ENCODE measurements at regions not wholly inside any gene's neighbourhood (a gene's known extent, or its start where the extent isn't known, plus 50 kb on each side); places are given as distances from the start of the nearest gene placed in this dataset.

GRCh38 chr6:147122823-147123222 lies 81.4 kb upstream of the STXBP5 start:
- POLR2A ChIA-PET (ENCODE audit: unreplicated experiment): interaction anchor here (0.6 kb wide), 1 partner anchor 44 kb away, joined by 3 read pairs; no protein-coding TSS in a partner anchor
- no peaks in the 10 kb centered on the region for H3K36me3 ChIP-seq (ENCODE audit: low read depth)
- no peak for DNase-seq
- no peak for TF ChIP-seq CTCF (conservative IDR thresholded peaks at IDR 0.05)
- no peak for TF ChIP-seq EZH2 (IDR thresholded peaks at IDR 0.05; ENCODE audit: low read depth)
- no peak overlapping the region for H2AFZ ChIP-seq
- H3K4me1 ChIP-seq (replicated peaks; ENCODE audit: insufficient read depth): no peaks in the 10 kb centered on the region
- no peak overlapping the region for H3K4me3 ChIP-seq
- no peaks in the 10 kb centered on the region for H3F3A ChIP-seq (ENCODE audit: insufficient read depth, low read depth)
- H3K27me3 ChIP-seq (ENCODE audit: insufficient read depth, low read depth): no peaks in the 10 kb centered on the region
- CTCF ChIA-PET: no interaction called here
- H4K20me1 ChIP-seq (ENCODE audit: insufficient read depth): no peaks in the 10 kb centered on the region
- no peak overlapping the region for H3K4me2 ChIP-seq
- H3K9me3 ChIP-seq (ENCODE audit: insufficient read depth, low read depth): no peaks in the 10 kb centered on the region
- no peaks in the 10 kb centered on the region for H3K79me2 ChIP-seq (ENCODE audit: low read depth)
- no peak overlapping the region for H3K27ac ChIP-seq
- BruUV-seq (replicated peaks): no TSS peak
- no peaks in the 10 kb centered on the region; the same call in 1 of the 2 replicates for H3K9me2 ChIP-seq (ENCODE audit: insufficient read depth)
- intact Hi-C loops (cut with micrococcal nuclease; ENCODE audit: unreplicated experiment): no loop called here

DNA sequence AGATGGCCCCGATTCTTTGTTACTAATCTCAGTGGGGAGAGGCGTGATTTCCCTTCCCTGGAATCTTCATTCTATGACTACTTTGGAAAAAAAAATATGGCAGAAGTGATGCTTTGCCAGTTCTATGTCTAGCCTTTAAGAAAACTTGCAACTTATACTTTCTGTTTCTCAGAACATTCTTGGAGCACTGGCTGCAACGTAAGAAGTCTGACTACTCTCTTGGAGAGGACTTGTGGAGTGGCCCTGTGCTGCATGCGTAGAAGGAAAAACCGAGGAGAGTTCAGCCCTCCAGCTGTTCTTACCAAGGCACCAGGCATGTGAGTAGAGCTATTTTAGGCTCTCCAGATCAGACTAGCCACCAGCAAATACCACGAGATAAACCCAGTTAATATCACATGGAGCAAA lies 77.6 kb upstream of the STXBP5 start:
- H4K20me1 ChIP-seq (ENCODE audit: insufficient read depth): no peaks in the 10 kb centered on the region
- ChIA-PET CTCF (no interaction called here), POLR2A (ENCODE audit: unreplicated experiment) (no interaction called here)
- no peak overlapping the region for H3K4me2 ChIP-seq
- H3K79me2 ChIP-seq (ENCODE audit: low read depth): no peaks in the 10 kb centered on the region
- H3K27me3 ChIP-seq (ENCODE audit: insufficient read depth, low read depth): no peaks in the 10 kb centered on the region
- H3K9me3 ChIP-seq (ENCODE audit: insufficient read depth, low read depth): no peaks in the 10 kb centered on the region
- no peak overlapping the region for H3K27ac ChIP-seq
- intact Hi-C loops (cut with micrococcal nuclease; ENCODE audit: unreplicated experiment): no loop called here
- no peak for DNase-seq
- no peaks in the 10 kb centered on the region for H3F3A ChIP-seq (ENCODE audit: insufficient read depth, low read depth)
- 0 out of 2 replicates have a peak, but pooled peaks cover 3% of the 10 kb centered on the region for H3K4me1 ChIP-seq (replicated peaks; ENCODE audit: insufficient read depth)
- no peak overlapping the region for H2AFZ ChIP-seq
- no peaks in the 10 kb centered on the region for H3K36me3 ChIP-seq (ENCODE audit: low read depth)
- TF ChIP-seq CTCF (conservative IDR thresholded peaks at IDR 0.05) (no peak), EZH2 (IDR thresholded peaks at IDR 0.05; ENCODE audit: low read depth) (no peak)
- no TSS peak for BruUV-seq (replicated peaks)
- H3K4me3 ChIP-seq: no peak overlapping the region
- H3K9me2 ChIP-seq (ENCODE audit: insufficient read depth): no peaks in the 10 kb centered on the region; the same call in 1 of the 2 replicates

DNA sequence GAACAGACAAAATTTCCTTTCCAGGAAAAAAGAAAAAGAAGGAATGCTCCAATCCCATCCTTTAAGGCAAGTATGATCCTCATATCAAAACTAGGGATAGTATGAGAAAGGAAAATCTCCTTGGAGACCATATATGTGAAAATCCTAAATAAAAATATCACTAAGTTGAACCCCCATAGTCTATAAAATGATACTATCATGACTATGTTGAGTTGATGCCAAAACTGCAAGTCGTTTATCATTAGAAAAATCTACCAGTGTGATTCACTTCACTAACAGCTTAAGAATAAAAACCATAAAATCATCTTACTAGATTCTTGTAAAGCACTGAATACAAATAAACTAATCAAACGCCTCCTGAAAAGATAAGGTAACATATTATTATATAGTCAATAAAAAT lies 76.6 kb upstream of the STXBP5 start:
- no peaks in the 10 kb centered on the region for H3K36me3 ChIP-seq (ENCODE audit: low read depth)
- no peaks in the 10 kb centered on the region for H3F3A ChIP-seq (ENCODE audit: insufficient read depth, low read depth)
- no peaks in the 10 kb centered on the region for H3K79me2 ChIP-seq (ENCODE audit: low read depth)
- ChIA-PET CTCF (no interaction called here), POLR2A (ENCODE audit: unreplicated experiment) (no interaction called here)
- no peaks in the 10 kb centered on the region for H3K27me3 ChIP-seq (ENCODE audit: insufficient read depth, low read depth)
- H2AFZ ChIP-seq: no peak overlapping the region
- DNase-seq: no peak
- BruUV-seq (replicated peaks): no TSS peak
- peaks cover 8% of the 10 kb centered on the region for H3K4me1 ChIP-seq (replicated peaks; ENCODE audit: insufficient read depth)
- H3K4me2 ChIP-seq: no peak overlapping the region
- no peaks in the 10 kb centered on the region for H3K9me3 ChIP-seq (ENCODE audit: insufficient read depth, low read depth)
- H3K9me2 ChIP-seq (ENCODE audit: insufficient read depth): no peaks in the 10 kb centered on the region; the same call in 1 of the 2 replicates
- no peak overlapping the region for H3K4me3 ChIP-seq
- TF ChIP-seq EZH2 (IDR thresholded peaks at IDR 0.05; ENCODE audit: low read depth) (no peak), CTCF (conservative IDR thresholded peaks at IDR 0.05) (no peak)
- H4K20me1 ChIP-seq (ENCODE audit: insufficient read depth): no peaks in the 10 kb centered on the region
- intact Hi-C loops (cut with micrococcal nuclease; ENCODE audit: unreplicated experiment): no loop called here
- H3K27ac ChIP-seq: no peak overlapping the region
